ENCODE measurements at regions not wholly inside any gene's neighbourhood (a gene's known extent, or its start where the extent isn't known, plus 50 kb on each side); places are given as distances from the start of the nearest gene placed in this dataset.

GRCh38 chr1:112172294-112172882, 182.9 kb upstream of the KCND3 start:
- H3K4me2 ChIP-seq (ENCODE audit: control insufficient read depth, insufficient read depth), result no peak overlapping the region
- SMC1A ChIA-PET (ENCODE audit: uncharacterized antibody, unreplicated experiment), result interaction anchor here (1.7 kb wide), 1 partner anchor 9 kb away, joined by 6 read pairs; no protein-coding TSS in a partner anchor
- H3K79me2 ChIP-seq (ENCODE audit: control insufficient read depth, insufficient read depth, low read length), result no peaks in the 10 kb centered on the region
- intact Hi-C loops (cut with micrococcal nuclease; ENCODE audit: unreplicated experiment), result no loop called here
- no peak overlapping the region for H3K27ac ChIP-seq (ENCODE audit: control insufficient read depth, insufficient read depth)
- TF ChIP-seq REST (IDR thresholded peaks at IDR 0.05; ENCODE audit: low read depth, low read length) (peak; percentile 91), ZSCAN29 (IDR thresholded peaks at IDR 0.05) (no peak)
- RAD21 ChIA-PET (ENCODE audit: unreplicated experiment), result no interaction called here
- H3K36me3 ChIP-seq (ENCODE audit: control insufficient read depth in 2 of 2, insufficient read depth in 2 of 2, low read length in 1 of 2), result no peaks in the 10 kb centered on the region
- no TSS peak for BruUV-seq (replicated peaks)
- in situ Hi-C loops (cut with MboI), result no loop called here
- ATAC-seq (no peak), DNase-seq (ENCODE audit: low read depth, low spot score) (no peak), FAIRE-seq (no peak)
- POLR2A ChIA-PET, result no interaction called here
- H3K4me1 ChIP-seq (ENCODE audit: control insufficient read depth, insufficient read depth, low read length), result no peaks in the 10 kb centered on the region
- no peaks in the 10 kb centered on the region for H3K9me3 ChIP-seq (replicated peaks; ENCODE audit: control insufficient read depth, insufficient read depth, low read length)
- H3K27me3 ChIP-seq (replicated peaks in 1 of 2; ENCODE audit: control insufficient read depth in 2 of 2, insufficient read depth in 2 of 2, low read length in 1 of 2), result no peaks in the 10 kb centered on the region
- CTCF ChIA-PET, result no interaction called here
- 3% methylated on average over 2 of the region's 2 CpGs for WGBS (ENCODE audit: insufficient coverage, insufficient replicate concordance, low lambda C conversion rate, missing lambda C conversion rate)
- no peak overlapping the region for H3K9ac ChIP-seq (ENCODE audit: control insufficient read depth, insufficient read depth, low read length)
- no peaks in the 10 kb centered on the region for H4K20me1 ChIP-seq (ENCODE audit: control insufficient read depth, insufficient read depth)
- no peak overlapping the region for H3K4me3 ChIP-seq
- H2AFZ ChIP-seq (ENCODE audit: control insufficient read depth, low read depth, low read length), result no peak overlapping the region

GRCh38 chr1:112177314-112177713, 187.8 kb upstream of the KCND3 start:
- CTCF ChIA-PET, result no interaction called here
- H2AFZ ChIP-seq (ENCODE audit: control insufficient read depth, low read depth, low read length), result no peak overlapping the region
- ATAC-seq, result no peak

More at GRCh38 chr1:112177314-112177713, 187.8 kb upstream of the KCND3 start:
- WGBS (ENCODE audit: insufficient coverage, insufficient replicate concordance, low lambda C conversion rate, missing lambda C conversion rate), result 1% methylated on average over 6 of the region's 6 CpGs
- BruUV-seq (replicated peaks), result no TSS peak
- Histone ChIP-seq H3K27me3 (replicated peaks in 1 of 2; ENCODE audit: control insufficient read depth in 2 of 2, insufficient read depth in 2 of 2, low read length in 1 of 2) (no peaks in the 10 kb centered on the region), H3K4me1 (ENCODE audit: control insufficient read depth, insufficient read depth, low read length) (no peaks in the 10 kb centered on the region), H3K36me3 (ENCODE audit: control insufficient read depth in 2 of 2, insufficient read depth in 2 of 2, low read length in 1 of 2) (no peaks in the 10 kb centered on the region), H3K4me2 (ENCODE audit: control insufficient read depth, insufficient read depth) (no peak overlapping the region), H4K20me1 (ENCODE audit: control insufficient read depth, insufficient read depth) (no peaks in the 10 kb centered on the region), H3K27ac (ENCODE audit: control insufficient read depth, insufficient read depth) (no peak overlapping the region), H3K9me3 (replicated peaks; ENCODE audit: control insufficient read depth, insufficient read depth, low read length) (no peaks in the 10 kb centered on the region), H3K79me2 (ENCODE audit: control insufficient read depth, insufficient read depth, low read length) (no peaks in the 10 kb centered on the region), H3K4me3 (no peak overlapping the region), H3K9ac (ENCODE audit: control insufficient read depth, insufficient read depth, low read length) (no peak overlapping the region)
- no peak for TF ChIP-seq SRF (IDR thresholded peaks at IDR 0.05; ENCODE audit: low read depth in 2 of 2, low read length in 2 of 2)
- TF ChIP-seq HDAC2 (IDR thresholded peaks at IDR 0.05), result no peak
- TF ChIP-seq MLLT1 (IDR thresholded peaks at IDR 0.05), result no peak
- no peak for TF ChIP-seq RAD51 (IDR thresholded peaks at IDR 0.05)
- no peak for TF ChIP-seq ZNF24 (IDR thresholded peaks at IDR 0.05)
- ChIA-PET POLR2A (no interaction called here), SMC1A (ENCODE audit: uncharacterized antibody, unreplicated experiment) (interaction anchor here (0.6 kb wide), 1 partner anchor 353 kb away, joined by 3 read pairs; no protein-coding TSS in a partner anchor), RAD21 (ENCODE audit: unreplicated experiment) (no interaction called here)
- FAIRE-seq (no peak), DNase-seq (ENCODE audit: low read depth, low spot score) (no peak)
- intact Hi-C loops (cut with micrococcal nuclease; ENCODE audit: unreplicated experiment), result no loop called here
- in situ Hi-C loops (cut with MboI), result no loop called here

All from GM12878 (cell line).